H9 (cell line): ENCODE measurements at regions not wholly inside any gene's neighbourhood (a gene's known extent, or its start where the extent isn't known, plus 50 kb on each side); places are given as distances from the start of the nearest gene placed in this dataset.
"Not testable (repeated sequence)": the region's sequence is repeated elsewhere in the genome, so short reads cannot be mapped to it uniquely, and the experiment has no call there.

Source experiments
- DNase-seq: peaks from one replicate; pipeline ENCODE4 v3.0.0-alpha.2; 2017
- H2AFZ ChIP-seq: one replicate; pipeline ENCODE4 v1.6.1; 2013; ENCODE audit warnings: mild to moderate bottlenecking, low read length, control low read depth, moderate library complexity
- H2AK5ac ChIP-seq: 2 replicates; pipeline ENCODE4 v1.6.1; 2013; ENCODE audit warnings: low read length, control low read depth, mixed read lengths; ENCODE audit not compliant: insufficient read length
- H2BK120ac ChIP-seq: one replicate; pipeline ENCODE4 v1.6.1; 2013; ENCODE audit warnings: low read depth, mild to moderate bottlenecking, low read length, control low read depth, inconsistent platforms; ENCODE audit not compliant: poor library complexity, severe bottlenecking
- H2BK12ac ChIP-seq: 2 replicates; pipeline ENCODE4 v1.6.1; 2013; ENCODE audit warnings: low read length, control low read depth, mixed read lengths, low read depth; ENCODE audit not compliant: insufficient read length
- H2BK15ac ChIP-seq: 2 replicates; pipeline ENCODE4 v1.6.1; 2013; ENCODE audit warnings: low read depth, low read length, control low read depth
- H2BK20ac ChIP-seq: one replicate; pipeline ENCODE4 v1.6.1; 2013; ENCODE audit warnings: low read depth, mild to moderate bottlenecking, low read length, control low read depth, inconsistent platforms; ENCODE audit not compliant: poor library complexity, severe bottlenecking
- H2BK5ac ChIP-seq: 2 replicates; pipeline ENCODE4 v1.6.1; 2013; ENCODE audit warnings: low read length, control low read depth, mixed read lengths; ENCODE audit not compliant: insufficient read length
- H3K14ac ChIP-seq: 2 replicates; pipeline ENCODE4 v1.6.1; 2013; ENCODE audit warnings: low read length, control low read depth; ENCODE audit not compliant: insufficient read depth
- H3K18ac ChIP-seq: 2 replicates; pipeline ENCODE4 v1.6.1; 2013; ENCODE audit warnings: low read depth, mild to moderate bottlenecking, mixed read lengths, low read length, control low read depth; ENCODE audit not compliant: insufficient read length
- H3K23ac ChIP-seq: 2 replicates; pipeline ENCODE4 v1.6.1; 2013; ENCODE audit warnings: low read length, control low read depth, mixed read lengths, low read depth; ENCODE audit not compliant: insufficient read length
- H3K23me2 ChIP-seq: 2 replicates; pipeline ENCODE4 v1.6.1; 2013; ENCODE audit warnings: low read depth, mild to moderate bottlenecking, mixed read lengths, low read length, control low read depth; ENCODE audit not compliant: insufficient read length, poor library complexity, severe bottlenecking
- H3K27ac ChIP-seq: 2 replicates; pipeline ENCODE4 v1.5.1; 2013; ENCODE audit warnings: low read length, control low read depth, mixed read lengths, low read depth; ENCODE audit not compliant: insufficient read length
- H3K27me3 ChIP-seq: 2 replicates; pipeline ENCODE4 v1.6.1; 2013; ENCODE audit warnings: low read length, control low read depth, inconsistent platforms; ENCODE audit not compliant: insufficient read depth
- H3K4ac ChIP-seq: 2 replicates; pipeline ENCODE4 v1.6.1; 2013; ENCODE audit warnings: low read depth, mild to moderate bottlenecking, control low read depth, inconsistent platforms, low read length, moderate library complexity
- H3K4me1 ChIP-seq: 2 replicates; pipeline ENCODE4 v1.6.1; 2013; ENCODE audit warnings: low read length, control low read depth, inconsistent platforms; ENCODE audit not compliant: insufficient read depth
- H3K4me2 ChIP-seq: 2 replicates; pipeline ENCODE4 v1.6.1; 2013; ENCODE audit warnings: low read length, control low read depth, mixed read lengths; ENCODE audit not compliant: insufficient read length, insufficient read depth
- H3K56ac ChIP-seq: 2 replicates; pipeline ENCODE4 v1.6.1; 2013; ENCODE audit warnings: low read depth, mild to moderate bottlenecking, mixed read lengths, low read length, control low read depth; ENCODE audit not compliant: insufficient read length
- H3K79me1 ChIP-seq: 2 replicates; pipeline ENCODE4 v1.6.1; 2013; ENCODE audit warnings: low read depth, mild to moderate bottlenecking, moderate library complexity, low read length, control low read depth, inconsistent platforms; ENCODE audit not compliant: insufficient read depth, poor library complexity, severe bottlenecking
- H3K79me2 ChIP-seq: 2 replicates; pipeline ENCODE4 v1.6.1; 2013; ENCODE audit warnings: low read length, control low read depth, inconsistent platforms; ENCODE audit not compliant: insufficient read depth
- H3K9ac ChIP-seq: 2 replicates; pipeline ENCODE4 v1.6.1; 2013; ENCODE audit warnings: low read length, control low read depth, mixed read lengths; ENCODE audit not compliant: insufficient read length; ENCODE audit errors: extremely low read depth
- H3K9me3 ChIP-seq: one replicate; pipeline ENCODE4 v1.6.1; 2013; ENCODE audit warnings: low read depth, low read length, inconsistent platforms; ENCODE audit not compliant: control insufficient read depth
- H3T11ph ChIP-seq: one replicate; pipeline ENCODE4 v1.6.1; 2013; ENCODE audit warnings: mild to moderate bottlenecking, low read length, control low read depth, inconsistent platforms
- H4K20me1 ChIP-seq: one replicate; pipeline ENCODE4 v1.6.1; 2013; ENCODE audit not compliant: control insufficient read depth, insufficient read length, insufficient read depth
- H4K5ac ChIP-seq: 2 replicates; pipeline ENCODE4 v1.6.1; 2013; ENCODE audit warnings: low read depth, mild to moderate bottlenecking, mixed read lengths, low read length, control low read depth; ENCODE audit not compliant: insufficient read length
- H4K8ac ChIP-seq: replicated peaks from 2 replicates; pipeline ENCODE4 v1.6.1; 2013; ENCODE audit warnings: low read length, control low read depth, mixed read lengths, low read depth; ENCODE audit not compliant: insufficient read length
- H4K91ac ChIP-seq: 2 replicates; pipeline ENCODE4 v1.6.1; 2013; ENCODE audit warnings: low read depth, mild to moderate bottlenecking, moderate library complexity, mixed read lengths, low read length, control low read depth; ENCODE audit not compliant: insufficient read length
- H3K27ac Mint-ChIP-seq, 3 experiments: 2 replicates in 2 of 3; 3 replicates in 1 of 3; pipeline ENCODE4 v1.8.0; 2020 to 2021; ENCODE audit warnings: mixed read lengths in 3 of 3, mild to moderate bottlenecking in 1 of 3, moderate library complexity in 1 of 3
- H3K27me3 Mint-ChIP-seq: 2 replicates; pipeline ENCODE4 v1.8.0; 2021; ENCODE audit warnings: low read depth, mild to moderate bottlenecking, moderate library complexity, mixed read lengths
- H3K36me3 Mint-ChIP-seq, 3 experiments: 2 replicates in 2 of 3; 3 replicates in 1 of 3; pipeline ENCODE4 v1.8.0; 2020 to 2021; ENCODE audit warnings: low read depth in 3 of 3, mixed read lengths in 3 of 3; ENCODE audit not compliant: insufficient read depth in 1 of 3
- H3K4me1 Mint-ChIP-seq, 2 experiments: 2 replicates each; pipeline ENCODE4 v1.8.0; 2020; ENCODE audit warnings: mixed read lengths in 2 of 2
- H3K4me3 Mint-ChIP-seq, 2 experiments: 2 replicates in 1 of 2; 3 replicates in 1 of 2; pipeline ENCODE4 v1.8.0; 2020 to 2021; ENCODE audit warnings: mild to moderate bottlenecking in 2 of 2, mixed read lengths in 2 of 2, moderate library complexity in 1 of 2
- H3K9me3 Mint-ChIP-seq, 2 experiments: 2 replicates in 1 of 2; 3 replicates in 1 of 2; pipeline ENCODE4 v1.8.0; 2020; ENCODE audit warnings: mild to moderate bottlenecking in 2 of 2, mixed read lengths in 2 of 2, moderate library complexity in 1 of 2
- whole genome bisulfite sequencing: extraction: QIAGEN DNeasy Blood & Tissue Kit; methylation state at CpG from one replicate; pipeline ENCODE4 v1.1.7; 2013; ENCODE audit warnings: missing lambda C conversion rate, low lambda C conversion rate, mixed read lengths; ENCODE audit not compliant: insufficient read length; ENCODE audit errors: extremely low coverage; 5-methylcytosine and 5-hydroxymethylcytosine counted together

GRCh38 chr10:133753545-133753944 lies 127.0 kb upstream of the FRG2B start:
- not testable (repeated sequence) for DNase-seq, H4K8ac ChIP-seq, H2BK5ac ChIP-seq, H3K36me3 Mint-ChIP-seq, H3K4me1 ChIP-seq, H3K4me1 Mint-ChIP-seq, H3K27ac ChIP-seq, H3K23ac ChIP-seq, H2AFZ ChIP-seq, H3T11ph ChIP-seq, H2BK12ac ChIP-seq, H3K27me3 ChIP-seq, H4K20me1 ChIP-seq, H2BK120ac ChIP-seq, H3K4me2 ChIP-seq, H3K79me1 ChIP-seq, H3K9me3 Mint-ChIP-seq, H2BK15ac ChIP-seq, H2AK5ac ChIP-seq, H3K23me2 ChIP-seq, H4K91ac ChIP-seq, H3K27ac Mint-ChIP-seq, H4K5ac ChIP-seq, H3K14ac ChIP-seq, H3K9me3 ChIP-seq, H2BK20ac ChIP-seq, H3K4me3 Mint-ChIP-seq, H3K18ac ChIP-seq, H3K27me3 Mint-ChIP-seq, H3K79me2 ChIP-seq, H3K9ac ChIP-seq, H3K56ac ChIP-seq, H3K4ac ChIP-seq
- no CpG with 5 or more reads among the region's 39 CpGs for WGBS
